WTC11 (cell line): ENCODE measurements at regions not wholly inside any gene's neighbourhood (a gene's known extent, or its start where the extent isn't known, plus 50 kb on each side); places are given as distances from the start of the nearest gene placed in this dataset.

ENCODE experiments used
- ATAC-seq: fragments of 200-7000 bp; cut with Tn5 transposase; 2 replicates; pipeline ENCODE4 v1.10.0; 2021; ENCODE audit warnings: mild to moderate bottlenecking, moderate library complexity
- CTCF ChIA-PET: fragments of 300-600 bp; sonication (Branson Sonifier 250); formaldehyde crosslinking; loops from one replicate; lab custom pipeline; 2021; ENCODE audit warnings: antibody characterized with exemption; lab: Charles Lee
- POLR2A ChIA-PET: fragments of 350-600 bp; sonication (Branson Sonifier 250); formaldehyde crosslinking; loops from one replicate; lab custom pipeline; 2021; ENCODE audit warnings: antibody characterized with exemption; lab: Charles Lee
- DNase-seq: peaks from one replicate; pipeline ENCODE4 v3.0.0; 2021; ENCODE audit warnings: low spot score
- H3K27ac Mint-ChIP-seq: 2 replicates; pipeline ENCODE4 v1.8.0; 2021; ENCODE audit warnings: mixed read lengths
- H3K27me3 Mint-ChIP-seq: 2 replicates; pipeline ENCODE4 v1.8.0; 2021; ENCODE audit warnings: low read depth, mild to moderate bottlenecking, moderate library complexity, mixed read lengths
- H3K36me3 Mint-ChIP-seq: 2 replicates; pipeline ENCODE4 v1.8.0; 2021; ENCODE audit warnings: mixed read lengths
- H3K4me1 Mint-ChIP-seq: 2 replicates; pipeline ENCODE4 v1.8.0; 2022; ENCODE audit warnings: mixed read lengths
- H3K4me3 Mint-ChIP-seq: 2 replicates; pipeline ENCODE4 v1.8.0; 2021; ENCODE audit warnings: mild to moderate bottlenecking, moderate library complexity, mixed read lengths
- H3K9me3 Mint-ChIP-seq: 2 replicates; pipeline ENCODE4 v1.8.0; 2021; ENCODE audit warnings: mixed read lengths
- ATF3 ChIP-seq: sonication (generic); formaldehyde crosslinking; conservative IDR thresholded peaks from 2 replicates; pipeline ENCODE4 v1.8.1; 2022; ENCODE audit warnings: mild to moderate bottlenecking, missing genetic modification reagents
- JAZF1 ChIP-seq: fragments of 250-450 bp; sonication (Bioruptor Pico); IDR thresholded peaks from 2 replicates; pipeline ENCODE4 v1.9.0; 2021; ENCODE audit warnings: moderate library complexity, mild to moderate bottlenecking, inconsistent platforms
- KAT7 ChIP-seq: sonication (generic); formaldehyde crosslinking; IDR thresholded peaks from 2 replicates; pipeline ENCODE4 v1.8.1; 2023; ENCODE audit warnings: missing genetic modification reagents, mild to moderate bottlenecking, borderline replicate concordance
- MYBL2 ChIP-seq: sonication (generic); formaldehyde crosslinking; IDR thresholded peaks from 2 replicates; pipeline ENCODE4 v1.8.1; 2023; ENCODE audit warnings: mild to moderate bottlenecking, moderate library complexity, missing genetic modification reagents
- OVOL2 ChIP-seq: fragments of 250-450 bp; sonication (Bioruptor Pico); IDR thresholded peaks from 2 replicates; pipeline ENCODE4 v1.9.0; 2021; ENCODE audit warnings: mild to moderate bottlenecking, borderline replicate concordance
- PREB ChIP-seq: sonication (generic); formaldehyde crosslinking; IDR thresholded peaks from 2 replicates; pipeline ENCODE4 v1.8.1; 2022; ENCODE audit warnings: mild to moderate bottlenecking, missing genetic modification reagents, moderate library complexity, borderline replicate concordance
- SOX15 ChIP-seq: fragments of 250-450 bp; sonication (Bioruptor Pico); IDR thresholded peaks from 2 replicates; pipeline ENCODE4 v1.9.0; 2021; ENCODE audit warnings: mild to moderate bottlenecking
- TEAD1 ChIP-seq: sonication (generic); formaldehyde crosslinking; IDR thresholded peaks from 2 replicates; pipeline ENCODE4 v1.8.0; 2022; ENCODE audit warnings: mild to moderate bottlenecking, missing genetic modification reagents
- TEAD4 ChIP-seq: sonication (generic); formaldehyde crosslinking; IDR thresholded peaks from 2 replicates; pipeline ENCODE4 v1.8.0; 2022; ENCODE audit warnings: mild to moderate bottlenecking, missing genetic modification reagents
- TP53 ChIP-seq: sonication (generic); formaldehyde crosslinking; IDR thresholded peaks from 2 replicates; pipeline ENCODE4 v1.8.1; 2023; ENCODE audit warnings: mild to moderate bottlenecking, missing genetic modification reagents
- ZNF121 ChIP-seq: sonication (generic); formaldehyde crosslinking; IDR thresholded peaks from 2 replicates; pipeline ENCODE4 v1.8.0; 2023; ENCODE audit warnings: missing genetic modification reagents
- ZNF219 ChIP-seq: sonication (generic); formaldehyde crosslinking; IDR thresholded peaks from 2 replicates; pipeline ENCODE4 v1.8.0; 2023; ENCODE audit warnings: missing genetic modification reagents, mild to moderate bottlenecking, borderline replicate concordance
- ZNF396 ChIP-seq: fragments of 250-450 bp; sonication (Bioruptor Pico); IDR thresholded peaks from 2 replicates; pipeline ENCODE4 v1.8.0; 2021; ENCODE audit warnings: mild to moderate bottlenecking, moderate library complexity, borderline replicate concordance
- ZSCAN18 ChIP-seq: fragments of 250-450 bp; sonication (Bioruptor Pico); IDR thresholded peaks from 2 replicates; pipeline ENCODE4 v2.1.2; 2022; ENCODE audit warnings: mild to moderate bottlenecking, moderate library complexity
- TF ChIP-seq, protein P1 (sequence below): fragments of 250-450 bp; sonication (Bioruptor Pico); conservative IDR thresholded peaks from 2 replicates; pipeline ENCODE4 v1.9.0; 2021; ENCODE audit warnings: mild to moderate bottlenecking
- TF ChIP-seq, protein P2 (sequence below): sonication (generic); formaldehyde crosslinking; conservative IDR thresholded peaks from 2 replicates; pipeline ENCODE4 v1.8.1; 2023; ENCODE audit warnings: mild to moderate bottlenecking, low read depth, missing genetic modification reagents, moderate library complexity
- TF ChIP-seq, protein P3 (sequence below): fragments of 250-450 bp; sonication (Bioruptor Pico); IDR thresholded peaks from 2 replicates; pipeline ENCODE4 v1.9.0; 2021; ENCODE audit warnings: mild to moderate bottlenecking, borderline replicate concordance

DNA sequence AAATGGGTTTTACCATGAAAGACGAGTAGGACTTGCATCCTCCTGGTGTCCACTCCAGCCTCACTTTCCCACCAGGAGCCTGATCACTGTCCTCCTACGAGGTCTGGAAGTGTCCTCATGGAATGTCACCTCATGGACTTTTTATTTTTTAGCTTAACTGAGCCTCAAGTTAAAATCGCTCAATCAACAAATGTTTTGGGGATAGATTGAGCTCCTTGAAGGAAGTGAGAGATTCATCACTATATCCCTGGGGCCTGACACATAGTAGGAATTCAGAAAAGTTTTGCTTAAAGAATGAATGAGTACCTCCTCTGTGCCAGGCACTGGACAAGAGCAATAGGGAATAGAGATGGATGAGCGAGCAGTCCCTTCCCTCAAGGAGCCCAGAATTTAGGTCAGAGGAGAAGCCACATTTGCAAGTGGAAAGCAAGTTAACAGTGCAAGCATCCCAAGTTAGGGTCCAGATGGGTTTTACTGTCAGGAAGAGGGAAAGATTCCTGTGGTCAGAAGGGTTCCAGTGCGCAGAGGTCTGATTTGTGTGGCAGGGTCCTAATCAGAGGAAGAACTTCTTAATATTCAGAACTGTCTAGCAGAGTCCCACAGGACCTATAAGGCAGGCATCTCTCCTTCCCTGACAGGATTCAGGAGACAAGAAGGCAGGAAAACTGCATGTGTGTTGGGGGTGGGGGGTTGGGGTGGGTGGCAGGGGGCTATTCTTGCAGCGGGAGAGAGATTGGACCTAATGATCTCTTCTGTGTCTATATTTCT, 67.0 kb downstream of the MYCN start:
- Mint-ChIP-seq H3K27me3 (no peaks in the 10 kb centered on the region), H3K4me3 (no peak overlapping the region), H3K27ac (no peak overlapping the region), H3K4me1 (peaks cover 6% of the 10 kb centered on the region), H3K36me3 (peaks cover 3% of the 10 kb centered on the region; the same call in 1 of the 2 replicates), H3K9me3 (peaks cover 16% of the 10 kb centered on the region)
- no peak for ATAC-seq
- POLR2A ChIA-PET: interaction anchor here (0.7 kb wide), 1 partner anchor 12 kb away, joined by 3 read pairs; no protein-coding TSS in a partner anchor
- TF ChIP-seq KAT7 (CRISPR knock-in tag): no peak
- TF ChIP-seq TP53 (CRISPR knock-in tag): no peak
- no peak for TF ChIP-seq ZNF219 (CRISPR knock-in tag)
- TF ChIP-seq ZSCAN18: no peak
- no peak for TF ChIP-seq ZNF121 (CRISPR knock-in tag)
- TF ChIP-seq ZNF396 (CRISPR knock-in tag): no peak
- no peak for TF ChIP-seq SOX15 (CRISPR knock-in tag)
- no peak for TF ChIP-seq ATF3
- TF ChIP-seq TEAD1 (CRISPR knock-in tag): no peak
- TF ChIP-seq MYBL2: no peak
- TF ChIP-seq, protein P1, sequence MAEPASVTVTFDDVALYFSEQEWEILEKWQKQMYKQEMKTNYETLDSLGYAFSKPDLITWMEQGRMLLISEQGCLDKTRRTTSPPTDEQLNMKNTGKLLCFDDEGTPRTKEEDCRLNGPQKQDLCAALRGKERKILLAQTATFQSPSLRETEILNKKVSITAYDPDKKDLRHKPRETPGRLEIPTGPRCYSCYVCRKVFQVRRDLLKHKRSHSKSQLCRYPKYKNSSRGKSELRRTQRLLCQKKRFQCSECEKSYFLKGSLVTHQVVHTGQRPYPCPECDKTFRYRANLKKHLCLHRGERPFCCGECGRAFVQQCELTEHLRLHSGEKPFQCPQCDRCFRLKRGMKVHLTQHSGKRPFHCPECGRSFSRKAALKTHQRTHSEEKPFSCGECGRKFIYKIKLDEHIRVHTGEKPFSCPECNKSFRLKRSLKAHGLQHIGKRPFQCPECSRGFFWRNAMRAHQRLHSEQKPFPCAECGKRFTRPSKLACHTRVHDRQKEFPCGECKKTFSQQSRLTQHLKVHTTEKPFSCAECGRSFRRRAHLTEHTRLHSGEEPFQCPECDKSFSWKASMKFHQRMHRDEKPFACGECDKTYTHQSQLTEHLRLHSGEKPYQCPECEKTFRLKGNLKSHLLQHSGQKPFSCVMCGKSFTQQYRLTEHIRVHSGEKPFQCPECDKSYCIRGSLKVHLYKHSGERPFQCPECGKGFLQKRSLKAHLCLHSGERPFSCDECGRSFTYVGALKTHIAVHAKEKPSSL (CRISPR knock-in tag): no peak
- TF ChIP-seq TEAD4 (CRISPR knock-in tag): no peak
- TF ChIP-seq JAZF1: no peak
- TF ChIP-seq OVOL2 (CRISPR knock-in tag): no peak
- TF ChIP-seq, protein P2, sequence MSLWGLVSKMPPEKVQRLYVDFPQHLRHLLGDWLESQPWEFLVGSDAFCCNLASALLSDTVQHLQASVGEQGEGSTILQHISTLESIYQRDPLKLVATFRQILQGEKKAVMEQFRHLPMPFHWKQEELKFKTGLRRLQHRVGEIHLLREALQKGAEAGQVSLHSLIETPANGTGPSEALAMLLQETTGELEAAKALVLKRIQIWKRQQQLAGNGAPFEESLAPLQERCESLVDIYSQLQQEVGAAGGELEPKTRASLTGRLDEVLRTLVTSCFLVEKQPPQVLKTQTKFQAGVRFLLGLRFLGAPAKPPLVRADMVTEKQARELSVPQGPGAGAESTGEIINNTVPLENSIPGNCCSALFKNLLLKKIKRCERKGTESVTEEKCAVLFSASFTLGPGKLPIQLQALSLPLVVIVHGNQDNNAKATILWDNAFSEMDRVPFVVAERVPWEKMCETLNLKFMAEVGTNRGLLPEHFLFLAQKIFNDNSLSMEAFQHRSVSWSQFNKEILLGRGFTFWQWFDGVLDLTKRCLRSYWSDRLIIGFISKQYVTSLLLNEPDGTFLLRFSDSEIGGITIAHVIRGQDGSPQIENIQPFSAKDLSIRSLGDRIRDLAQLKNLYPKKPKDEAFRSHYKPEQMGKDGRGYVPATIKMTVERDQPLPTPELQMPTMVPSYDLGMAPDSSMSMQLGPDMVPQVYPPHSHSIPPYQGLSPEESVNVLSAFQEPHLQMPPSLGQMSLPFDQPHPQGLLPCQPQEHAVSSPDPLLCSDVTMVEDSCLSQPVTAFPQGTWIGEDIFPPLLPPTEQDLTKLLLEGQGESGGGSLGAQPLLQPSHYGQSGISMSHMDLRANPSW: no peak
- no peak for TF ChIP-seq PREB (CRISPR knock-in tag)
- TF ChIP-seq, protein P3, sequence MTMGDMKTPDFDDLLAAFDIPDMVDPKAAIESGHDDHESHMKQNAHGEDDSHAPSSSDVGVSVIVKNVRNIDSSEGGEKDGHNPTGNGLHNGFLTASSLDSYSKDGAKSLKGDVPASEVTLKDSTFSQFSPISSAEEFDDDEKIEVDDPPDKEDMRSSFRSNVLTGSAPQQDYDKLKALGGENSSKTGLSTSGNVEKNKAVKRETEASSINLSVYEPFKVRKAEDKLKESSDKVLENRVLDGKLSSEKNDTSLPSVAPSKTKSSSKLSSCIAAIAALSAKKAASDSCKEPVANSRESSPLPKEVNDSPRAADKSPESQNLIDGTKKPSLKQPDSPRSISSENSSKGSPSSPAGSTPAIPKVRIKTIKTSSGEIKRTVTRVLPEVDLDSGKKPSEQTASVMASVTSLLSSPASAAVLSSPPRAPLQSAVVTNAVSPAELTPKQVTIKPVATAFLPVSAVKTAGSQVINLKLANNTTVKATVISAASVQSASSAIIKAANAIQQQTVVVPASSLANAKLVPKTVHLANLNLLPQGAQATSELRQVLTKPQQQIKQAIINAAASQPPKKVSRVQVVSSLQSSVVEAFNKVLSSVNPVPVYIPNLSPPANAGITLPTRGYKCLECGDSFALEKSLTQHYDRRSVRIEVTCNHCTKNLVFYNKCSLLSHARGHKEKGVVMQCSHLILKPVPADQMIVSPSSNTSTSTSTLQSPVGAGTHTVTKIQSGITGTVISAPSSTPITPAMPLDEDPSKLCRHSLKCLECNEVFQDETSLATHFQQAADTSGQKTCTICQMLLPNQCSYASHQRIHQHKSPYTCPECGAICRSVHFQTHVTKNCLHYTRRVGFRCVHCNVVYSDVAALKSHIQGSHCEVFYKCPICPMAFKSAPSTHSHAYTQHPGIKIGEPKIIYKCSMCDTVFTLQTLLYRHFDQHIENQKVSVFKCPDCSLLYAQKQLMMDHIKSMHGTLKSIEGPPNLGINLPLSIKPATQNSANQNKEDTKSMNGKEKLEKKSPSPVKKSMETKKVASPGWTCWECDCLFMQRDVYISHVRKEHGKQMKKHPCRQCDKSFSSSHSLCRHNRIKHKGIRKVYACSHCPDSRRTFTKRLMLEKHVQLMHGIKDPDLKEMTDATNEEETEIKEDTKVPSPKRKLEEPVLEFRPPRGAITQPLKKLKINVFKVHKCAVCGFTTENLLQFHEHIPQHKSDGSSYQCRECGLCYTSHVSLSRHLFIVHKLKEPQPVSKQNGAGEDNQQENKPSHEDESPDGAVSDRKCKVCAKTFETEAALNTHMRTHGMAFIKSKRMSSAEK (CRISPR knock-in tag): no peak
- no peak for DNase-seq
- CTCF ChIA-PET: interaction anchor here (1.3 kb wide), 1 partner anchor 27 kb away, joined by 4 read pairs; no protein-coding TSS in a partner anchor
